Heart left ventricle (tissue), 13 donors: ENCODE measurements at regions not wholly inside any gene's neighbourhood (a gene's known extent, or its start where the extent isn't known, plus 50 kb on each side); places are given as distances from the start of the nearest gene placed in this dataset.

Experiments
- CTCF ChIP-seq, 12 donors: fragments of 200-600 bp; sonication (generic) in 4 of 12; IDR thresholded peaks; one replicate each; pipeline versions ENCODE4 v1.5.0 to v1.8.0; 2018 to 2022; ENCODE audit warnings: antibody characterized with exemption in 12 of 12, mild to moderate bottlenecking in 5 of 12
- POLR2A ChIP-seq, 2 donors: fragments of 450-650 bp; IDR thresholded peaks; one replicate each; pipeline ENCODE4 v1.6.1; 2017; ENCODE audit warnings: antibody characterized with exemption in 2 of 2, mild to moderate bottlenecking in 2 of 2, moderate library complexity in 2 of 2
- donor health status: ischemic (EF 13 %, LVEDD 7.1; RV severe dilation, severe dysfunction).
- donor health status: DM: no; HTN: yes; CAD: no.
- donor health status: DM: no; HTN: no; CAD: no.
- donor health status: ischemic (EF 25% LVEDD 6.9; RV normal size, moderate dysfunction).
- donor health status: ischemic (EF 25% LVEDD 5.7; RV mildly dilated, moderate dysfunction).
- donor health status: ischemic (EF 35%, LVEDD 5.7; RV mildly dilated, moderate dysfunction).
- donor health status: nonischemic (EF 11% LVEDD 7.7; RV severe dilation, severe dysfunction).
- donor health status: DM: yes; HTN: yes; CAD: no.
- donor health status: PGD.
- donor health status: ischemic (EF 29% LVEDD 5.4; RV normal size, mild dysfunction).
- donor health status: nonischemic (EF 23%, LVEDD 6.1; RV moderate dilation, normal function).

DNA sequence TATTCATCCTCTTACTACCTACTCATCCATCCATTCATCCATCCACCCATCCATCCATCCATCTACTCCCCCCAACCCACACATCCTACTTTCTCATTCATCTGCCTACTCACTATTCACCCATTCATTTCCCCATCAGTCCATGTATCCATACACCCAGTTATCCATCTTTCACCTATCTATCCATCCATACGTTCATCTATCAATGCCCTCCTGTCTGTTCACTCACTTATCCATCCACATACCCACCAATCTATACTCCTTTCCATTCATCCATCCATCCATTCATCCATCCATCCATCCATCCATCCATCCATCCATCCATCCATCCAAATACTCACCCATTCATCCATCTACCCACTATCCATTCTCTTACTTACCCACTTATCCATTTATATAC, 117.8 kb upstream of the LHX5 start:
- TF ChIP-seq POLR2A (IDR thresholded peaks at IDR 0.05), result no peak
- TF ChIP-seq CTCF (IDR thresholded peaks at IDR 0.05), result no peak
